COR-L47 (cell line): ENCODE measurements at regions not wholly inside any gene's neighbourhood (a gene's known extent, or its start where the extent isn't known, plus 50 kb on each side); places are given as distances from the start of the nearest gene placed in this dataset.
"Not testable (repeated sequence)": the region's sequence is repeated elsewhere in the genome, so short reads cannot be mapped to it uniquely, and the experiment has no call there.

Experiments used
- DNase-seq: peaks from one replicate; lab custom pipeline; 2025; lab: John Stamatoyannopoulos, UW

DNA sequence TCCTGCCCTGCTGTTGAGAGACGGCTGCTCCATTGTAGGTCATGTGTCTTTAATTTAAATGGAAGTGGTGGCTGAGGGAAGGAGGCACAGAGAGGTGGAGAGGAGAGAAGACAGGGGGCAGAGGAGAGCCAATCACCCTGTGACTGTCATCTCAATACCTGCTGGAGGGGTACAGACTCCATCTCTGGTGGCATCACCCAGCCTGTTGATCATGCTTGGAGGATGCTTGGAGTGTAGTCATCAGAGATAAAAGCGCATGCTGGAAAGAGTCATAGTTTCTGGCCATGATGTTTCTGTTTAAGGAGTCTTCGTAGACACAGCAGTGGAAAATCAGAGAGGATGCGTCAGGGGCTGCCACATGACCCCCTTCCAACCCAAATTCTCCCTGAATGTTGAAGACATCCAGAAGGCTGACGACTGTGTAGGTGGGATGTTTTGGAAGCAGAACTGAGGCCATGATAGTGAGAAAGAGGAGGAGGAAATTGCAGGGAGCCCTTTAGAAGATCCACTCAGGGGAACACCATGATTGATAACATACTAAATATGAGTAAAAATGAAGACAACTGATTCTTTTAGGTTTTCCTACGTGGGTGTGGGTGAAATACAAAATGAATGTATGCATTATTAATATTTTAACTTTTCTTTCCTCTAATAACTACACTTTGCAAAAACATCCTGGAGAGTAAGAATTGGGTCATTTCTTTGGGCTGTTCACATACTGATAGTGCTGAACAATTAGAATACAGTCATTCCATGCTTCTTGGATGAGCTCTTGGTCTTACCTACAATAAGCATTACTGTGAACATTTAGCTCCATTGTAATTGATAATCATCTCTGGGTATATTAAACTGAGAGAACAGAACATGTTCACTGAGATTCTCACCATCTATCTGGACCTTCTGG is 210.6 kb upstream of the ATP10A start:
- DNase-seq, result no peak

DNA sequence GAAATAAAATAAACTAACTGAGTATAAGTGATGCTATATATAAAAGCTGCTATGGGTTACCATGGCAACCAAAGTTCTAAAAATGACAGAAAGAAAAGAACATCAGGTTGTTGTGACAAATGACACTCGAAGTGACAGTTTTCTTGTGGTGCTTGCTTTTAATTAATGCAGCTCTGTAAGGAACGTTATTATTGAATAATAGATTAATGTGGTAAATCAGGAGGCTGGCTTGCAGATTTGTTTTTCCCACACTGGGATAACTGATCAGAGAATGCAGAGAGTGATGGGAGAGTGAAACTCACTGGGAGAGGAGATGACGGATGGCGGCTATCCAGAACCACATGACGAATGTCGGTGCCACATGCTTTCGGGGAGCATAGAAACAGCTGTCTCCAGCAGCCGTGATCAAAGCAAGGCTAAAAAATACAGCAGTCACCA is 207.0 kb upstream of the ATP10A start:
- DNase-seq, result no peak

DNA sequence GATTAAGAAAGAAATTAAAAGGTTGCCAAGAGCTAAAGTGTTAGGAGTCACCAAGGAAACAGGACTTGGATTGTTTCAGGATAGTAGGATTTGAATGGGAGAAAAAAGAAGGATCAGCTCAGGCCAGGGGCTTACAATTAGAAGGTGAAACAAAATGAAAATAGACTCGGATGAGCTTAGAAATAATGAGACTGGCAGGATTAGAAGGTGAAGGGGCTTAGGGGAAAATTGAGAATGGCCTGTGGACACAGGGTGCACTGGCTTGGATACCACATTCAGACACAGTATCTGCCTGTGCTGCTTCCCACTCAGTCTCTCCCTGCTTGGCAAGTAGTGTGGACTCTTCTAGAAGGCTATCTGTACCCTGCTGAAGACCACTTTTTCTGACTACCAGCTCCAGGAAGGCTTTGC is 206.1 kb upstream of the ATP10A start:
- no peak for DNase-seq

DNA sequence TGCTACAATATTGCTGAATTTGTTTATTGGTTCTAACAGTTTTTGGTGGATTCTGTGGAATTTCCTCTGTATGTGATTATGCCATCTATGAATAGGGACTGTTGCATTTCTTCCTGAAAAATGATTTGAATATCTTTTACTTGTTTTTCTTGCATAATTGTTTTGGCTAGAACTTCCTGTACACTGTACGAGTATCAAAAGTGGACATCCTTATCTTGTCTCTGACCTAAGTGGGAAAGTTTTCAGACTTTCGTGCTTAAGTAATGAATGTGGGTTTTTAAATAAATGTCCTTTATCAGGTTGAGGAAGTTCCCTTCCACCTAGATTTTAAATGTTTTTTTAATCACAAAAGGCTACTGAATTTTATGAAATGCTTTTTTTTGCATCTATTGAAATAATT is 203.8 kb upstream of the ATP10A start:
- no peak for DNase-seq

DNA sequence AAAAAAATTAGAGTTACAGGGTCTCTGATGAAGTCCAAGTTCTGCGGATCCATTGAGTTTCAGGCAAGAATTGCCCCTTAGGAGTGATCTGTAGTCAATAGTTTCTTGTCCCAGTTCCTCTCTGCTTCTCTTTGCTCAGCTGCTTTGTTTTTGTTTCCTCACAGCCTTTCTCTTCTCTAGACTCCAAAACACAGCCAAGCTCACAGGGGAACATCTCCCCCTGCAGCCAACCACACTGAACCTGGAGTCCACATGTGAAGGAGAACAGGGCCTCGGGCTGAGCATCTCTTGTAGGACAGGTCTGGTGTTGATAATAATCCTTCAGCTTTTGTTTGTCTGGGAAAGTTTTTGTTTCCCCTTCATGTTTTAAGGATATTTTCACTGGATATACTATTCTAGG is 202.6 kb upstream of the ATP10A start:
- no peak for DNase-seq

DNA sequence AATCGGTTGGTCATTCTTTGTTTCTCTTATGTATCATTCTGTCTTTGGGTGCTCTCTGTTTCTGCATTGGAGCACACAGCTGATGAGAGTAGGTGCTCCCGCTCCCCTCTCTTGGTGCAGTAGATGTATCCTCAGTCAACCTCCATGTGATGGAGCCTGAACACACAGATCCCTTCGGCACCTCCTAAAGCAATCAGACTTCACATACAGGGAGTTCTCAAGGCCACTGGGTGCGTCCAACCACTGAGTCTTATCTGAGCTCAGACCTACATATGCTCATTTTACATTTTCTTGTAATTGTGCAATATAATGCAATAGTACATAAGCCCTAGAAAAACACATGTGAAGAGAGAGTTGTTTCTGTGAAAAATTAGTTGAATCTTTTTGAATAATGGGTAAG is 198.1 kb upstream of the ATP10A start:
- DNase-seq, result no peak

DNA sequence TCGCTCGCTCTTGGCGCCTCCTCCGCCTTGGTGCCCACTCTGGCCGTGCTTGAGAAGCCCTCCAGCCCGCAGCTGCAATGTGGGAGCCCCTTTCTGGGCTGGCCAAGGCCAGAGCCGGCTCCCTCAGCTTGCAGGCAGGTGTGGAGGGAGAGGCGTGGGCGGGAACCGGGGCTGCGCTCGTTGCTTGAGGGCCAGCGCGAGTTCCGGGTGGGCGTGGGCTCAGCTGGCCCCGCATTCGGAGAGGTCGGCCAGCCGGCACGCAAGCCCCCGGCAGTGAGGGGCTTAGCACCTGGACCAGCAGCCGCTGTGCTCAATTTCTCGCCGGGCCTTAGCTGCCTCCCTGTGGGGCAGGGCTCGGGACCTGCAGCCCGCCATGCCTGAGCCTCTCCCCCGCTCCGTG is 193.6 kb upstream of the ATP10A start:
- not testable (repeated sequence) for DNase-seq

DNA sequence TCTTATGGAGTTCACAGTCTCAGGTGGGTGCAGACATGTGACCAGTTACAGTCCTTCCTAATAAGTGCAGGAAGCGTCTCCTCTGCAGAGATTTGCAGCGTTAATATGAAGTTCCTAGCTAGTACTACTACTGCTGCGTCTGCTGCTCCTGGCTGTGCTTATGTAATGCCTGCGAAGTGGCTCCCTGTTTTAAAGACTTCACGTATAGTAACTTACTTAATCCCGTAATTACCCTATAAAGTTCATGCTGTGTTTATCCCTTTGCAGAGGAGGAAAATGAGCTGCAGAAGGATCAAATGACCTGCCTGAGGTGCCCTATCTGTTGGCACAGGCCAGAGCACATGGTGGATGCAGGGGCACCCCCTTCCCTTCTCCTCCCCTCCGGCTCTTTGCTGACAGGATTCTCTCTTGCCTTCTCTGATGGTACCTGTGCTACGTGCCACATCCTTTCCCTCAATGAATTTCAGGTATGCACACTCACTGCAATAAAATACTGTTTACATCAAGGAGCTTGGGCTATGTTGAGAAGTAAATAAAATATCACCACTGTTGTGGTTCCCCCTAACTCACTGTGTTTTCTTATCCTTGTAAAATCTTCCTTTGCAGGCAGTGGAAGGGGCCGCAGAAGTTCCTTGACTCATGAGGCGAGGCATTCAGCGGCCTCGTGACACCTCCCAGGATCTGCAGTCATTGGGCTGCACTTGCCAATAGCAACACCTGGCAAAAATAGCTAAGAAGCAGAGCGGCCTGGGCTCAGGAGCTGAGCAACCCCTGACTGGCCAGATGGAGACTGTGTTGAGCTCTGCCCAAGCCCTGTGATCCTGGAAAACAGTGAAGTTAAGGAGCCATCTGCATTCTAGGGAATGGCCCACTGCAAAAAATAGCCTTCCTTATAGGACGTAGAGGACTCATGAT is 188.9 kb upstream of the ATP10A start:
- no peak for DNase-seq

DNA sequence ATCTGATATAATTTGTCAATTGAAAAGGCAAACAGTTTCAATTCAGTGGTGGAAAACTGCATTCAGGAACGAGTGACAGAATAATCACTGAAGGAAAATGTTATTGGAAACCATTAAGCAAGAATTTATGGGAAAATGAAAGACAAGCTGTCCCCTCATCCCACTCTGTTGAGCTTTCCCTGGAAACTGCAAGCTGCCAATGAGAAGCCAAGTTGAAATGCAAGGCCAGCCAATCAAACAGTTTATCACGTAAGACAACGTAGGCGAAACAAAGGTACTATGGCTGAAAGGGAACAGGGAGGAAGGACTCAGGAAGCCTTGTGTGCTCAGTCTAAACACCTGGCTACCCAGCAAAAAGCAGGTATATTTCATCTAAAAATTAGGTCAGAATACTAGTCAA is 187.9 kb upstream of the ATP10A start:
- DNase-seq, result no peak

DNA sequence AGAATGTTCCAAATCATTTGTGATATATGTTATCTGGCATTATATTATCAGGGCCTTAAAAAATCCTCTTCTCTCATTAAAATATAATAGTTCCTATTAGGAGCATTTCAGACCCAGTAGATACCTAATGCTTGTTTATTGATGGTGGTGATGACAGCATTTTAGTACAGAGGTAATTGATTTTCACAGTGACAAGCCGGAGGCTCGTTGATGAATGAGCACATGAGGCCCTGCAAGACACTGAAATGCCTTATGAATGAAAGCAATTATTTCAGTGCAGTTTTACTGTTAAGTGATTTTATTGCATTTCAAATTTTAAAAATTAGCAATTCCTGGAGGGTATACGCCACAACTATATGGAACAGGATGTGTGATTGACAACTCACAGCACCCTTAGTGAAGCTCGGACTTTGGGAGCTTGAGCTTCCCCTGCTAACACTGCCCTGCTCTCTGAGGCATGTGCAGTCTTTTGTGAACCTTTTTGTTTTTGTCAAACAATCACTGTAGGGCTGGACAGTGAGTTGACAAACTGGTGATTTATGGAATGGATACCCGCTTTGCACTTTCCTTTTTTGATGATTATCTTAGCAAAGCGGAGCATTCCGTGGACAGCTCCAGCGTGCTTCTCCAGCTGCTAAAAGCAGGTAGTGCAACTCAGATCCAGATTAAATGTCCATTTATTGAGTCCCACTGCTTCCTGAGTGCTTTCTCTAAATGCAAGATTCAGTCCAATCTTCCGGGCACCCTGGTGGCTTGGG is 187.0 kb upstream of the ATP10A start:
- no peak for DNase-seq

DNA sequence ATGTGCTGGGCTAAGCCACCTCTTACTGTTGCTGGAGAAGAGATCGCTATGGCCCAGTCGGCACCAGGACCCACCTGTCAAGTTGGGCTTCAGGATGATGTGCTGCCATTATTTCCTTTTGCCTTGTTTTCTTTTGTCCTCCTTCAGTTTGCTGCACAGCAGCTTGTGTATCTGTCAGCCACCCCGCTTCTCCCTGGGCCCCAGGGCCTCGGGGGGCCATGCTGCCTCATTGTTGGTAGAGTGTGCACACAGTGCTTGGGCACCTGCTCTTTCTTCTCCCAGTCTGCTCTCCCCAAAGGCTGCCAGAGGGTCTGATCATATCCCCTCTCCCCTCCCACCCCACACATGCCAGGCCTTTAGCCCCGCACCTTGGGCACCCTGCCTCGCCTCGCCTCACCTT is 185.5 kb upstream of the ATP10A start:
- no peak for DNase-seq

DNA sequence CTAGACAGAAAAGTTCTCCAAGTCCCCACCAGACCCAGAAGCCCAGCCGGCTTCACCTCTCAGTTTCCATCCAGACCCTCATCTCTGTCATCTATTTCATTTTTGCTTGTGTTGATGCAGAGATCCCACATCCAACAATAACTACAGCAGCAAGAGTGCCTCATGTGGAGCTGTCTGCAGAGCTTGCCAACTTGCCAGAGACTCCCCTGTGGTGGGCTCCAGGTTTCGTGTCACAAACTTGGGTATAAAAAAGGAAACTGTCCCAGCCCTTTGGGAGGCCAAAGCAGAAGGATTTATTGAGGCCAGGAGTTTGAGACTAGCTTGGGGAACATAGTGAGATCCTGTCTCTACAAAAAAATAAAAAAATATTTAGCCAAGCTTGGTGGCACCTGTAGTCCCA is 182.4 kb upstream of the ATP10A start:
- DNase-seq, result no peak

DNA sequence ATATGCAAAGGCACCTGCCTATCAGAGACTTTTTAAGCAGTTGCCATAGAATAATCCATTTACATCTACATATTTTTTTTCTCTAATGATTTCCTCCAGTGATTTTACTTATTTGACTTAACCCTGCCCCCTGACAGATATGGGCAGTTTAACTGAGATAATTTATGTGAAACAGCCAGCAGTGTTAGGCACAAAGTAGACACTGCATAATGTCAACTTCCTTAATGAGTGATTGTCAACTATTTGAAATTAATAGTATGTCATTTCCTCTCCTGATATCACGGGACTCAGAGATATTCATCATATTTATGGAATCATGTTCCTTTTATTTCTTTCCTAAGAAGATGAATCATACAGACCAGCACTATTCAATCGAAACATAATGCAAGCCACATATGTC is 179.9 kb upstream of the ATP10A start:
- no peak for DNase-seq

DNA sequence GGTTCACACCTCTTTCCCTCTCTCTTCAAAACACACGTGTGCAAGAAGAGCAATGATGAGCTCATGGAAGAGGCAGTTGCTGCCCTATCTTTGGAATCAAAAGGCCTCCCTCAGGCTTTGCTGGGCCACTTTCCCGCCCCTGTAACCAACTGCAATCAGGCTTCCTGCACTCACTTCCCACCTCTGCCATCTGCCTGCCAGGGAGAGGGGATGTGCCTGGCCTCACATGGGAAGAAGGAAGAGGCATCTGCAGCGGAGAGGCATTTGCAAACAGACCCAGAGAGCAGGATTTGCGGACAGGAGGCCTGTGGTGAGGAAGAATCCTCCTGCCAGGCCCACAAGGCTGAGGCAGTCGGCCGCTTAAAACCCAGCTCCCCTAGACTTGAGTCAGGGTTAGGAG is 175.6 kb upstream of the ATP10A start:
- no peak for DNase-seq

DNA sequence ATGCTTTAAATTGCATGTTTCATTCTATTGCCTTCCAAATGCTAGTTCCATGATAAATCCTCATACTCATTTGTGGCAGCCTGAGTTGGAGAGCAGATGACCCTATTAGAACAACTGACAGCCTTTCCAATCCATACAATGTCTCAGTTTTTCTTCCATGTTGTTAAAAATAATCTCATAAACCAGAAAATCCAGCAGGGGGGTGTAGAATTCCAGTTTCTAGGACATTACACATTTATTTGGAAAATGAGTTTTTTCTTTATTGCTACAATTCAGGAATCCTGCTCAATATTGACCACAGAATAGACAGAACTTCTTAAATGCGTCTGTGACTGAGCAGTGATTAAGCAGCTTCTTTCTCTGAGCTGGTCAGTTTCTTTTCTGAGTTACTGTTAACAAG is 174.2 kb upstream of the ATP10A start:
- DNase-seq, result no peak

DNA sequence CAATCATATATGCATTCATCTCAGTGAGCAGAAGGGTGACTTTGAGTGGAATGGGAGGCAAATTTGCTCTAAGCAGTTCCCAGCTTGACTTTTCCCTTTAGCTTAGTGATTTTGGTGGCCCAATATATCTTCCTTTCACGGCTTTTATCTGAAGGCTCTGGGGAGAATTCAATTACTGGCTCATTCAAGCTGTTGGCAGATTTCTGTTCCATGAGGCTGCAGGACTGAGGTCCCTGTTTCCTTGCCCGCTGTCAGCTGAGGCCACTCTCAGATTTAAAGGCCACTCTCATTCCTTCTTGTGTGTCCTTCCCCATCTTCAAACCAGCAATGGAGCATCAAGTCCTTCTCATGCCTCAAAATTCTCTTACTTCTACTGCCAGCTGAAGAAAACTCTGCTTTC is 170.4 kb upstream of the ATP10A start:
- no peak for DNase-seq

DNA sequence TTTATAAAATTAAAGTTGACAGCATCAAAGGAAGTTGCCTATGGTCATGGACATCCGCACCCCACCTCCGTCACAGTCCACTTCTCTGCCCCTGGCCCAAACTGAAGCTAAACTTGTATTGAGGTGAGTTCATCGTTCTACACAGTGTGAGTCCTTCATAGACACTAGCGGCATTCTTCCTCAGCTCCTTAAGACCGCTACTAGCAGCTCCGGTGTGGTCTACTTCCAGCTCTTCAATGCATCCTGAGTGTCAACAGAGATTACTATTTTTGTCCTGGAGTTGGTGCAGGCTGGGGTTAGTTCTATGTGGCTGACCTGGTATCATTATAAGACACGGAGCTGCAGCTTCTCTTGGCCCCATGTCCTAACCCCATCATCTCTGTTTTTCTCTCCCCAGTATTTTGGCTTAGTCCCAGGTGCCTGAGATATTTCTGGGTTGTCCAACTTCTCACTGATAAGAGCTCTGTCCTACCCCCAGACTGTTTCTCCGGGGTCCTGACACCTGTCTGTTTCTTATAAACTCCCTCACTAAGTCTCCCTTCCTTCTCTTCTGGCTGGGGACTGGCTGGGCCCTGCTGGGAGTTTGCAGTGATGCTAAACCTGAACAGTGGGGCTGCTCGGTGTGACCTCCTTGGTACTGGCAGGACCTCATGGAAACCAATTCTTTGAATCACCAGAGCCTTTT is 169.2 kb upstream of the ATP10A start:
- DNase-seq, result no peak

DNA sequence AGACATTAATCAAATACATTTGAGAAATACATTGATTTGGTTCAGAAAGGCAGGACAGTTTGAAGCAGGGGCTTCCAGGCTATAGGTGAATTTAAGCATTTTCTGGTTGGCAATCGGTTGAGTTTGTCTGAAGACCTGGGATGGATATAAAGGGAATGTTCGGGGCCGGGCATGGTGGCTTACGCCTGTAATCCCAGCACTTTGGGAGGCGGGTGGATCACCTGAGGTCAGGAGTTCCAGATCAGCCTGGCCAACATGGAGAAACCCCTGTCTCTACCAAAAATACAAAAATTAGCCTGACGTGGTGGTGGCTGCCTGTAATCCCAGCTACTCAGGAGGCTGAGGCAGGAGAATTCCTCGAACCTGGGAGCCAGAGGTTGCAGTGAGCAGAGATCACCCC is 166.5 kb upstream of the ATP10A start:
- not testable (repeated sequence) for DNase-seq

DNA sequence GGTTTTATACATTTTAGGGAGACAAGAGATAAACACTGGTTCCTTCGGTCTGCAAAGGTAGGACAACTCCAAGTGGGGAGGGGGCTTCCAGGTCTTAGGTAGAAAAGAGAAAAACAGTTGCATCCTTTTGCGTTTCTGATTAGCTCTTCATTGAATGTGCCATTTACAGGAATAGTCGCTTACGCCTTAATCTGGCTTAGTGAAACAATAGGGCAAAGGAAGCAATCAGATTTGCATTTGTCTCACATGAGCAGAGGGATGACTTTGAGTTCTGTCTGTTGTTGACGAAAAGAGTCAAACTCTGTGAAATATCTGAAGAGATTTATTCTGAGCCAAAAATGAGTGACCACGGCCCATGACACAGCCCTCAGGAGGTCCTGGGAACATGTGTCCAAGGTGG is 166.0 kb upstream of the ATP10A start:
- no peak for DNase-seq

DNA sequence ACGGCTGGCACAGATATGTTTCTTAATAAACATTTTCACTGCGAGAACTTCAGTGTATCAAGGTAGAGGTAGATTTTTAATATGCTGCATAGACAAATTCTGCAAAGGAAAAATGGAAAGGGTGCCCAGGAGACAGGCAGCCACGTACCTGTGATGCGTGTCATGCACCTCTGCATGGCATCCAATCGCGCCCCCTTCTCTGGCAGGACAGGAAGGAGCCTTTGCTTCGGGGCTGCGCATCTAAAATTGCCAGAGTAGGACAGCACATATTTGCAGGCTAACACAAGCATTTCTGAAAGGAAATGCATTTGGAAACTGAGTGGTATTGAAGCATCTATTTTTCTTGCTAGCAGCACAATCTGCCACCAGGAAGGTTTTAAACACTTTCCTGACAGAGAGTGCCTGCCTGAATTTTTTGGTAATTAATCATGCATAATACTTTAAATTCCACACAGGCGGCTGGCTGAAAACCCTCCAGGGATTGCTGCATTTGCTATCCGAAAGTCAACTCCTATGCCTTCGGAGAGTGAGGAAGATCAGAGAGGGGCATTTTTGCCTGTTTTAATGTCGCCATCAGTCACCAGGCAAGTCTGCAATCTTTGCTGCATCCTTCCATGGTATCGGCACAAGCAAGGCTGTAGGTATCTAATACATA is 165.1 kb upstream of the ATP10A start:
- no peak for DNase-seq

DNA sequence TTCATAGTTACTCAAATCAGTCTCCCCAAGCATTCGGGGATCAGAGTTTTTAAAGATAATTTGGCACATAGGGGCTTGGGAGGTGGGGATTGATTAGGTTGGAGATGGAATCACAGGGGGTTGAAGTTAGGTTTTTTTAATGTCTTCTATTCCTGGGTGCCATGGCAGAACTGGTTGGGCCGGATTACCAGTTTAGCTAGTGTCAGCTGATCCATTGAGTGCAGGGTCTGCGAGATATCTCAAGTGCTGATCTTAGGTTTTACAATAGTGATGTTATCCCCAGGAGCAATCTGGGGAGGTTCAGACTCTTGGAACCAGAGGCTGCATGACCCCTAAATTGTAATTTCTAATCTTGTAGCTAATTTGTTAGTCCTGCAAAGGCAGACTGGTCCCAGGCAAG is 163.5 kb upstream of the ATP10A start:
- DNase-seq, result not testable (repeated sequence)
